Upper lobe of right lung (tissue), 1 donor: ENCODE measurements at regions not wholly inside any gene's neighbourhood (a gene's known extent, or its start where the extent isn't known, plus 50 kb on each side); places are given as distances from the start of the nearest gene placed in this dataset.

Source experiments
- ATAC-seq: fragments of 200-7000 bp; cut with Tn5 transposase; one replicate; pipeline ENCODE4 v1.9.1; 2020; ENCODE audit warnings: mild to moderate bottlenecking, moderate library complexity
- DNase-seq: peaks from one replicate; pipeline ENCODE4 v3.0.0-alpha.2; 2020
- H3K27ac ChIP-seq: fragments of 200-600 bp; one replicate; pipeline ENCODE4 v1.8.0; 2022
- H3K27me3 ChIP-seq: fragments of 200-600 bp; one replicate; pipeline ENCODE4 v1.8.0; 2022; ENCODE audit warnings: mild to moderate bottlenecking
- H3K36me3 ChIP-seq: fragments of 200-600 bp; one replicate; pipeline ENCODE4 v1.8.0; 2022
- H3K4me1 ChIP-seq: fragments of 200-600 bp; one replicate; pipeline ENCODE4 v1.8.0; 2022
- H3K4me3 ChIP-seq: fragments of 200-600 bp; one replicate; pipeline ENCODE4 v1.8.0; 2022; ENCODE audit warnings: mild to moderate bottlenecking
- H3K9me3 ChIP-seq: fragments of 200-600 bp; one replicate; pipeline ENCODE4 v1.8.0; 2022
- intact Hi-C: fragments of 100-400 bp; cut with DNase I; formaldehyde crosslinking; loops from one replicate; pipeline ENCODE4 v1.11.0; 2022
- TF ChIP-seq, protein P1 (sequence below): fragments of 200-600 bp; IDR thresholded peaks from one replicate; pipeline ENCODE4 v1.8.0; 2022; ENCODE audit warnings: antibody characterized with exemption
- donor health status: DM: no; HTN: yes; CAD: no; lungs with severe emphysema.

DNA sequence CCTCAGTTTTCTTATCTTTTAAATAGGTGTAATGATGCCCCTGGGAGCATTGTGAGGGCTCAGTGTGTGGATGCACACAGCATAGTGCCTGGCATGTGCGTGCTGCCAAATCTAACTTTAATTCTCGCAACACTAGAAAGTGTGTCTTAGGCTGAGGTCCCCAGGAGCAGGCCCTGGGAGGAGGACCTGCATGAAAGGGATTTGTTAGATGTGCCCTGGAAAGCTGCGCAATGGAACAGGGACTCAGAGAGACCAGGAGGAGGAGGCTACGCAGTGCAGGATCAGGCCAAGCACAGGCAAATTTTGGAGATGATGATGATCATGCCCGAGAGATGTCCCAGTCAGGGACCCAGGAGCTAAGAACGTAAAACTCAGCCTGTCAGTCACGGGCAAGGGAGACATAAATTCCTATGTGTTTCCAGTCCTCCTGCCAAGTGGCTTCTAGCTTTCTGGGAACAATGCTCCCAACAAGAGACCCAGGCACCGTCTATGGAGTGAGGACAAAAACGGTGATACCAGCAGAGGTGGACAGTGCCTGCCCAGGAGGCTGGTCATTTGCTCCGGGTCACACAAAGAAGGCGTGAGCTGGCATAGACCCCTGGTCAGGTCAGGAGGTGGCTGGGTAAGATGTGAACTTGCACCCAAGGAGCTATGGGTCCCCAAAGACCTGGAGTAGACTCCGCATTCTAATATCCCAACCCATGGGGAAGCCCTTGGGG, 352.2 kb upstream of the TNRC6C start:
- intact Hi-C loops = no loop called here
- TF ChIP-seq, protein P1, sequence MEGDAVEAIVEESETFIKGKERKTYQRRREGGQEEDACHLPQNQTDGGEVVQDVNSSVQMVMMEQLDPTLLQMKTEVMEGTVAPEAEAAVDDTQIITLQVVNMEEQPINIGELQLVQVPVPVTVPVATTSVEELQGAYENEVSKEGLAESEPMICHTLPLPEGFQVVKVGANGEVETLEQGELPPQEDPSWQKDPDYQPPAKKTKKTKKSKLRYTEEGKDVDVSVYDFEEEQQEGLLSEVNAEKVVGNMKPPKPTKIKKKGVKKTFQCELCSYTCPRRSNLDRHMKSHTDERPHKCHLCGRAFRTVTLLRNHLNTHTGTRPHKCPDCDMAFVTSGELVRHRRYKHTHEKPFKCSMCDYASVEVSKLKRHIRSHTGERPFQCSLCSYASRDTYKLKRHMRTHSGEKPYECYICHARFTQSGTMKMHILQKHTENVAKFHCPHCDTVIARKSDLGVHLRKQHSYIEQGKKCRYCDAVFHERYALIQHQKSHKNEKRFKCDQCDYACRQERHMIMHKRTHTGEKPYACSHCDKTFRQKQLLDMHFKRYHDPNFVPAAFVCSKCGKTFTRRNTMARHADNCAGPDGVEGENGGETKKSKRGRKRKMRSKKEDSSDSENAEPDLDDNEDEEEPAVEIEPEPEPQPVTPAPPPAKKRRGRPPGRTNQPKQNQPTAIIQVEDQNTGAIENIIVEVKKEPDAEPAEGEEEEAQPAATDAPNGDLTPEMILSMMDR = no peak

DNA sequence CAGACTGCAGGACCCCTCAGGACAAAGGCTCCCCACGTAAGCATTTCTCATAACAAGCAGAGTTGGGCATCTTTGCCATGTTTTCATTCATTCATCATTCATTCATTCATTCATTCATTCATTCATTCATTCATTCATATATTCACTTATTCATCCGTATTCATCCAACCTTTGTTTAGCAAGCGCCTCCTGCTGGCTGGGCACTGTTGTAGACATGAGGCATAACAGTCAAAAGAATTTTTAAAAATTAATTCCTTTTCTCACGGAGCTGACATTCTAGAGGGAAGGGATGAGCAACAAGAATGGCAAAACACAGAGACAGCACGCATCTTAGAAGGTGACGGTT, 351.7 kb upstream of the TNRC6C start:
- no peak for DNase-seq
- no peak for ATAC-seq
- intact Hi-C loops = no loop called here
- no peak overlapping the region for H3K27ac ChIP-seq
- H3K4me1 ChIP-seq = peaks cover 9% of the 10 kb centered on the region
- TF ChIP-seq, protein P1 = peak; percentile 27
- H3K36me3 ChIP-seq = no peaks in the 10 kb centered on the region
- H3K27me3 ChIP-seq = no peaks in the 10 kb centered on the region
- H3K9me3 ChIP-seq = no peaks in the 10 kb centered on the region
- no peak overlapping the region for H3K4me3 ChIP-seq

More for the DNA sequence above, 352.2 kb upstream of the TNRC6C start:
- Histone ChIP-seq H3K27me3 (no peaks in the 10 kb centered on the region), H3K4me1 (peaks cover 14% of the 10 kb centered on the region), H3K36me3 (no peaks in the 10 kb centered on the region), H3K4me3 (no peak overlapping the region), H3K9me3 (no peaks in the 10 kb centered on the region), H3K27ac (no peak overlapping the region)
- ATAC-seq = no peak
- DNase-seq = peak; percentile 28

DNA sequence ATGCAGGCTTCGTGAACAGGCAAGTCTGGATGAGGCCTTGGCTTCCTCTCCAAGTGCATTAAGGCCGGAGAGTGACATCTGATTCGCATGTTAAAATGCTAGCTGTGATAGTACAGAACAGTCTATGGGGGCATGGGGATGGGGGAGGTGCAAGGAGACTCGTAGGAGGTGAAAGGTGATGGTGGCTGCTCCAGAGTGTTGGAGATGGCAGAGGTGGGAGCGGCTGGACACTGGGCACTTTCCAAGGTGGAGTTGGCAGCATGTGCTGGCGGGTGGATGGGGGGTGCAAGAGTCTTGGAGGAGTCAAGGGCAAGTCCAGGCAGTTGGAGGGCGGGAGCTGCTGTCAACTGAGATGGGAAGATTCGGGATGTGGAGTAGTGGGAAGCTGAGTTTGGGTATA, 350.9 kb upstream of the TNRC6C start:
- H3K4me3 ChIP-seq = no peak overlapping the region
- H3K27ac ChIP-seq = no peak overlapping the region
- H3K36me3 ChIP-seq = no peaks in the 10 kb centered on the region
- TF ChIP-seq, protein P1 = no peak
- H3K4me1 ChIP-seq = peaks cover 3% of the 10 kb centered on the region
- DNase-seq (peak; percentile 39), ATAC-seq (no peak)
- H3K9me3 ChIP-seq = no peaks in the 10 kb centered on the region
- no peaks in the 10 kb centered on the region for H3K27me3 ChIP-seq
- intact Hi-C loops = no loop called here

DNA sequence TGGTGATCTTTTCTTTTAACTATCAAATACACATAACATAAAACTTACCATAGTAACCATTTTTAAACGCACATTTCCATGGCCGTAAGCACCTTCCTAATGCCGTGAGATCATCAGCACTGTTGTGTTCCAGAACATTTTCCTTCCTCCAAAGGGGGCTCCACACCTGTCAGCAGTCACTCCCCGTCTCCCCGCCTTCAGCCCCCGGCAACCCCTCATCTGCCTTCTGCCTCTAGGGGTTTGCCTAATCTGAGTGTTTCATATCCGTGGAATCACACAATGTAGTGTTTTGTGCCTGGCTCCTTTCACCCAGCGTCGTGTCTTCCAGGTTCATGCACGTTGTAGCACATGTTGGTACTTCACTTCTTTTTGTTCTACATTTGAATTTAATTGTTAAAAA, 350.1 kb upstream of the TNRC6C start:
- H3K36me3 ChIP-seq = no peaks in the 10 kb centered on the region
- DNase-seq (peak; percentile 21), ATAC-seq (no peak)
- H3K27me3 ChIP-seq = no peaks in the 10 kb centered on the region
- no peaks in the 10 kb centered on the region for H3K9me3 ChIP-seq
- no peak overlapping the region for H3K27ac ChIP-seq
- intact Hi-C loops = no loop called here
- H3K4me1 ChIP-seq = no peaks in the 10 kb centered on the region
- no peak overlapping the region for H3K4me3 ChIP-seq
- TF ChIP-seq, protein P1 = no peak

DNA sequence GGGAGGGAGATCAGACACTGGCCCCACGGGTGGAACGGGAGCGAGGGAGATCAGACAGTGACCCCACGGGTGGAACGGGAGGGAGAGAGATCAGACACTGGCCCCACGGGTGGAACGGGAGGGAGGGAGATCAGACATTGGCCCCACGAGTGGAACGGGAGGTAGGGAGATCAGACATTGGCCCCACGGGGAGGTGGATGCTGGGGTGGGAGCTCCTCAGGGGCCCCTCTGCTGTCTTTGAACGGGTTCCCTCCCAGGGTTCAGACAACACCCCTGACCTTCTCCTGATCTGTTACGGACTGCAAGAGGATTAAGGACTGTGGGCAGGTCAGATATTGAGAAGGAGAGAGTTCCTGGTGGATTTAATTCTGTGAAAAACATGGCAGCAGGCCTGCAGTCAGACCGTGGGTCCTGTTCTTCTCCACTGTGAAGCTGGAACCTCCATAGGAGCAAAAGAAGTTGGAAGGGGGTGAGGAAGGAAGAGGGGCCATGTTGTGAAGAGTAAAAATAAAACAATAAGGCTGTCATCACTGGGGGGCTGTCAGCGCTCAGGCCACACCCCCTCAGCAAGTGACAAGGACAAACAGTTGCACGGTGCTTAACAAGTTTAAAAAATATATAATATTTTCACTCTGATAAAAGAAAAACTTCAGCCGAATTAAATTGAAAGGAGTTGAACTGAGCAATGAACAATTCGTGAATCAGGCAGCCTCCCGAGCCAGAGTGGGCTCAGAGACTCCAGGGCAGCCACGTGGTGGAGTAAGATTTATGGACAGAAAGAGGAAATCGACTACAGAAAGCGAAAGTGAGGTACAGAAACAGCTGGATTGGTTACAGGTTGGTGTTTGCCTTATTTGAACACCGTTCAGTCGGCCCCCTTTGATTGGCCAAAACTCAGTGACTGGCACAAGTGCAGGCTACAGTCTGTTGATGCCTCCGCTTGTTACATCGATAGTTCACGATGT, 348.7 kb upstream of the TNRC6C start:
- DNase-seq = peak; percentile 28
- TF ChIP-seq, protein P1 = no peak
- peak; percentile 54 for ATAC-seq
- H3K9me3 ChIP-seq = no peaks in the 10 kb centered on the region
- intact Hi-C loops = no loop called here
- H3K36me3 ChIP-seq = no peaks in the 10 kb centered on the region
- no peaks in the 10 kb centered on the region for H3K27me3 ChIP-seq
- H3K27ac ChIP-seq = no peak overlapping the region
- H3K4me3 ChIP-seq = peak overlapping the region; percentile 8
- H3K4me1 ChIP-seq = no peaks in the 10 kb centered on the region
